Thyroid gland (tissue), 4 donors: ENCODE measurements at regions not wholly inside any gene's neighbourhood (a gene's known extent, or its start where the extent isn't known, plus 50 kb on each side); places are given as distances from the start of the nearest gene placed in this dataset.

Experiments used
- DNase-seq, 2 donors: peaks; one replicate each; pipeline ENCODE4 v3.0.0-alpha.2; 2019
- H3K27ac ChIP-seq, 3 donors: fragments of 200-600 bp; sonication (generic); 1 replicate in 2 of 3; 2 replicates in 1 of 3; pipeline ENCODE4 v1.5.1; 2016 to 2019; ENCODE audit warnings: mild to moderate bottlenecking in 1 of 3, moderate library complexity in 1 of 3
- H3K27me3 ChIP-seq: fragments of 200-600 bp; sonication (generic); one replicate; pipeline ENCODE4 v1.5.1; 2019
- H3K36me3 ChIP-seq, 2 donors: fragments of 200-600 bp; sonication (generic); one replicate each; pipeline ENCODE4 v1.5.1; 2016 to 2019
- H3K4me1 ChIP-seq, 2 donors: fragments of 200-600 bp; sonication (generic); one replicate each; pipeline ENCODE4 v1.5.1; 2017 to 2019
- H3K4me3 ChIP-seq, 3 donors: fragments of 200-600 bp; sonication (generic); replicated peaks in 1 of 3; 1 replicate in 2 of 3; 2 replicates in 1 of 3; pipeline ENCODE4 v1.5.1; 2016; ENCODE audit warnings: mild to moderate bottlenecking in 1 of 3
- H3K9me3 ChIP-seq: fragments of 200-600 bp; sonication (generic); one replicate; pipeline ENCODE4 v1.5.1; 2017
- CTCF ChIP-seq, 6 experiments: fragments of 200-600 bp in 3 of 6; fragments of 450-650 bp in 3 of 6; sonication (generic) in 3 of 6; IDR thresholded peaks; one replicate each; pipeline ENCODE4 v1.5.1; 2016 to 2019; ENCODE audit warnings: antibody characterized with exemption in 6 of 6, mild to moderate bottlenecking in 2 of 6, inconsistent platforms in 1 of 6, moderate library complexity in 1 of 6
- POLR2A ChIP-seq, 2 donors: fragments of 450-650 bp; IDR thresholded peaks; one replicate each; pipeline ENCODE4 v1.6.1; 2017; ENCODE audit warnings: antibody characterized with exemption in 2 of 2, mild to moderate bottlenecking in 2 of 2, moderate library complexity in 1 of 2
- WGBS, 2 donors: methylation state at CpG; one replicate each; pipeline ENCODE4 v1.1.5; 2017; 5-methylcytosine and 5-hydroxymethylcytosine counted together
- intact Hi-C: fragments of 100-400 bp; cut with DNase I; formaldehyde crosslinking; loops from one replicate; pipeline ENCODE4 v1.15.1; 2023

DNA sequence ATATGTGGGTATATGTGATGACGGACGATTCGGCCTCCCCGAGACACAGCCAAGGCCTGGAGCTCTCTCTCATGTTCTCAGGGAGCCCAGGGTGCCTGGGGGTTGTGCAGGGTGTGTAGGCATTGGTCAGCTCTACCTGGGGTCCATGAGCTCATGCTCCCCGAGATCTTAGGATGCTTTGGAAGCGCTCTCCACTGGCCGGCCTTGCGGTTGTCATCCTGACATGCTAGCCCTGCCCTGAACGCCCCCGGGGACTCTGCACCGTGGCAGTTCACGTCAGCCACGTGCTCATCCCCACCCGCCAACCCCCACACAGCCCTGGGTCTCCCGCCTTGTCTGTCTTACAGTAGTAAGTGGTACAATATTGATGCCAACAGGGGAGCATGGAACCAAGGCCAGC lies 67.8 kb downstream of the RTP5 start:
- no peaks in the 10 kb centered on the region for H3K27me3 ChIP-seq
- peaks cover 24 to 30% of the 10 kb centered on the region in 2 donors for H3K4me1 ChIP-seq
- H3K4me3 ChIP-seq: no peak overlapping the region
- H3K27ac ChIP-seq: no peak overlapping the region
- 96 to 97% methylated on average over 13 to 15 of the region's 15 CpGs for WGBS, 2 donors
- no peaks in the 10 kb centered on the region for H3K9me3 ChIP-seq
- TF ChIP-seq CTCF (IDR thresholded peaks at IDR 0.05) (no peak), POLR2A (IDR thresholded peaks at IDR 0.05) (no peak)
- intact Hi-C loops: no loop called here
- H3K36me3 ChIP-seq: no peaks in the 10 kb centered on the region
- no peak for DNase-seq

DNA sequence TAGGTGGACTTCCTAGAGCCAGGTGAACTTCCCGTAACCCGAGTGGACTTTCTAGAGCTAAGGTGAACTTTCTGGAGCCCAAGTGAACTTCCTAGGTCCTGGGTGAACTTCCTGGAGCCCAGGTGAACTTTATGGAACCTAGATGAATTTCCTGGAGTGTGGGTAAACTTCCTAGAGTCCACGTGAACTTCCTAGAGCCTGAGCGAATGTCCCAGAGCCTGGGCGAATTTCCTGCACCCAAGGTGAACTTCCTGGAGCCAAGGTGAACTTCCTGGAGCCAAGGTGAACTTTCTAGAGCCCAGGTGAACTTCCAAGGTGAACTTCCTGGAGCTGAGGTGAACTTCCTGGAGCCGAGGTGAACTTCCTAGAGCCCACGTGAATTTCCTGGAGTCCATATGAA lies 70.0 kb downstream of the RTP5 start:
- intact Hi-C loops: no loop called here
- Histone ChIP-seq H3K4me3 (no peak overlapping the region), H3K4me1 (peaks cover 7 to 10% of the 10 kb centered on the region in 2 donors), H3K9me3 (no peaks in the 10 kb centered on the region), H3K27me3 (no peaks in the 10 kb centered on the region), H3K36me3 (no peaks in the 10 kb centered on the region), H3K27ac (no peak overlapping the region)
- DNase-seq: no peak
- TF ChIP-seq CTCF (IDR thresholded peaks at IDR 0.05): no peak
- no peak for TF ChIP-seq POLR2A (IDR thresholded peaks at IDR 0.05)
- 79% methylated on average over 5 to 7 of the region's 7 CpGs for WGBS, 2 donors

GRCh38 chr2:241940329-241940728 lies 70.8 kb downstream of the RTP5 start:
- TF ChIP-seq CTCF (IDR thresholded peaks at IDR 0.05): peak in 1 of 6 experiments; percentile 7
- no peak for TF ChIP-seq POLR2A (IDR thresholded peaks at IDR 0.05)
- H3K27ac ChIP-seq: no peak overlapping the region
- H3K9me3 ChIP-seq: no peaks in the 10 kb centered on the region
- no peak for DNase-seq
- 92 to 94% methylated on average over 7 of the region's 7 CpGs for WGBS, 2 donors
- H3K36me3 ChIP-seq: no peaks in the 10 kb centered on the region
- intact Hi-C loops: no loop called here
- H3K4me3 ChIP-seq: no peak overlapping the region
- peaks cover 0 to 6% of the 10 kb centered on the region in 2 donors for H3K4me1 ChIP-seq
- H3K27me3 ChIP-seq: no peaks in the 10 kb centered on the region

- H3K36me3 ChIP-seq: no peaks in the 10 kb centered on the region
- no peaks in the 10 kb centered on the region for H3K27me3 ChIP-seq
- 64 to 69% methylated on average over 17 of the region's 17 CpGs for WGBS, 2 donors
- no peaks in the 10 kb centered on the region for H3K9me3 ChIP-seq
- TF ChIP-seq POLR2A (IDR thresholded peaks at IDR 0.05) (no peak), CTCF (IDR thresholded peaks at IDR 0.05) (no peak)
- no peak overlapping the region for H3K27ac ChIP-seq
- H3K4me3 ChIP-seq: no peak overlapping the region
- no peak for DNase-seq
- intact Hi-C loops: no loop called here
- H3K4me1 ChIP-seq: peaks cover 0 to 6% of the 10 kb centered on the region in 2 donors
These were observed 72.3 kb downstream of the RTP5 start for GRCh38 chr2:241941691-241942301.

DNA sequence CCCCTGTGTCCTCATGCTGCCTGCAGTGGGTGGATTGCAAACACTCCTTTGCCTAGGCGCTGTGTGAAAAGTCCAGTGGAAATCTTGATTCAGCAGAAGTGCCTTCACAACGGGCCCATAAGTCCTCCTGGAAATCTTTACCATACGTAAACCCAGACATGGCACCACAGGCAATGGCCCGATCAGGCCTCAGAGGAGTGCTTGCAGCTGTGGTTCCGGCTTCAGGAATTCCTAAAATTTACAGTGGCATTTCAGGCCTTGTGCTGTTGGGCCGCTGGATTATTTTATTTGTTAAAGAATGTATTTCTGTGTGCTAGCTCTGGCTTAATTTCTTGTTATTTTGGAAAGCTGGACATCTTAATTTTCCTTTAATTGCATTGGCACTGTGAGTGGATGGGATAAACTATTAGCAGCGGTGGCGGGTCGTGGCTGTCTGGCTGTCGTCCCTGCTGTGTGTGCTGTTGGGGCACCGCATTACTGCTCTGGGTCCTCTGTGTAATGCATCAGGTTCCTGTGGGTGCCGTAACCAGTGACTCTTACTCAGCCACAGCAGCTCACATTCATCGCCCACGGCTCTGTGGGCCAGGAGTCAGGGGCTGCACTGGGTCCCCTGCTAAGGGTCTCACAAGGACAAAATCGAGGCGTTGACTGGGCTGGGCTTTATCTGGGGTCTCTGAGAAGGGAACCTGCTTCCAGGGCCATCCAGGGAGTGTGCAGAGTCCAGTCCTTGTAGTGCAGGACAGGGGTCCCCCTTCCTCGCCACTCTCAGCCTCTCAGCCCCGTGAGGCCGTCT lies 73.1 kb downstream of the RTP5 start:
- no peak overlapping the region for H3K27ac ChIP-seq
- whole genome bisulfite sequencing, 2 donors: 84 to 86% methylated on average over 19 of the region's 19 CpGs
- DNase-seq: no peak
- intact Hi-C loops: no loop called here
- H3K4me1 ChIP-seq: peaks cover 0 to 6% of the 10 kb centered on the region in 2 donors
- H3K36me3 ChIP-seq: no peaks in the 10 kb centered on the region
- H3K9me3 ChIP-seq: no peaks in the 10 kb centered on the region
- no peak overlapping the region for H3K4me3 ChIP-seq
- H3K27me3 ChIP-seq: no peaks in the 10 kb centered on the region
- no peak for TF ChIP-seq CTCF (IDR thresholded peaks at IDR 0.05)
- no peak for TF ChIP-seq POLR2A (IDR thresholded peaks at IDR 0.05)
